TTC549 (cell line): ENCODE measurements at regions not wholly inside any gene's neighbourhood (a gene's known extent, or its start where the extent isn't known, plus 50 kb on each side); places are given as distances from the start of the nearest gene placed in this dataset.
"Not testable (repeated sequence)": the region's sequence is repeated elsewhere in the genome, so short reads cannot be mapped to it uniquely, and the experiment has no call there.

Source experiments
- FAIRE-seq: peaks from 2 replicates; lab custom pipeline; 2012; peaks lifted over from hg19 to GRCh38; lab: Jason Lieb, UNC

DNA sequence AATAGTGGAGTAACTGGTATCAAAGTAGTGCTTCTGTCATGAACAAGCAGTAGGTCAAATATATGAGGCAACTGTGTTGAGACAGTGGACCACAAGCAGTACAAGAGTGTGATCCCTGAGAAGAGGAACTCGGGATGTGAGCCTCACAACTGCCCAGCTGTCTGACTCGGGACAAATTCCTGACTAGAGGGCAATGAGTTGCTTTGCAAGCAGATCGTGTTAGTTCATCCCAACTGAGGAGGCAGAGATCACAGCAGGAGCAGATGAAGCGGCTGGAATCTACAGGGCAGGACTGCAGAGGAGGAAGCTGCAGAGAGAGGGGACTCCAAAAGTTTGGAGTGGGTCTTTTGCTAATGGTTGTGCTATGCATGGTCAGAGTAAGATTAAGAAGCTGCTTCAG is 741.1 kb downstream of the DIAPH3 start:
- FAIRE-seq: no peak

DNA sequence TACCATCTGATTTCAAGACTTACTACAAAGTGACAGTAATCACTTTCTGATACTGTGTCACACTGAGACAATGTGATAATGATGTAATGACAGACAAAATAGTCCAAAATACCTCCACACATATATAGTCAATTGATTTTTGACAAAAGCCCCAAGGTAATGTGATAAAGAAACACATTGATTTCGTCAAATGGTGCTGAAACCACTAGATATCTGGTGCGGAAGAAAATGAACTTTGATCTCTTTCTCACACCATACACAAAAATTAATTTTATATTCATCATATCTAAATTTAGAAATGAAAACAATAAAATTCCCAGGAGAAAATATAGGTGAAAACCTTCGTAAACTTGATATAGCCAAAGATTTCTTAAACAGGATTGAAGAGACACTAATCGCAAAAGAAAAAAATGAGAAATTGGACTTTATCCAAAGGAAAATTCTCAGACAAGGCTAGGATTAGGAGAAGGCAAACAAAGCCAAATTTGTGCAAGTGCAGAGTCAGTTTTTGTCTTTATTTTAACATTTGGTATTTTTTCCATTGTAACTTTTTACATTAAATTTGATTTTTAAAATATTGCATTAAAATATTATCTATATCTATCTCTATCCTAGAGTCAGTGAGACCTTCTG is 739.9 kb downstream of the DIAPH3 start:
- FAIRE-seq: no peak

DNA sequence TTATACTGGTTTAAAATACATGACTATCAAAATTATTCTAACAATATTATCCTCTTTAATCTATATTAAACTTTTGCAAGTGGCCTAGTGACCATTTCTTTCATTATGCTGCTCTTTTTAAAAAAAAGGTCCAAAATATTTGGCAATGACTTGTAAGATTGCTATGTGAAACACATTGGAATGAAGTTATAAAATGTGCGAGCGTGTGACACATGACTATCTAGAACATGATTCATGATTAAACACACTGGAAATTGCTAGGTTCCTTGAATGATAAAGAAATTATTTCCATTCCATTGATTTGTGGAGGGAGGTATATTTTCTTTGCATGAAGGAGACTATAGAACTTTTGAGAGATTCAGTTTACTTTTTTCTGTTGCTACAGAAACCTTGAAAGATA is 739.1 kb downstream of the DIAPH3 start:
- FAIRE-seq: no peak

- no peak for FAIRE-seq
Observed at GRCh38 chr13:59425211-59425741, 738.5 kb downstream of the DIAPH3 start.

DNA sequence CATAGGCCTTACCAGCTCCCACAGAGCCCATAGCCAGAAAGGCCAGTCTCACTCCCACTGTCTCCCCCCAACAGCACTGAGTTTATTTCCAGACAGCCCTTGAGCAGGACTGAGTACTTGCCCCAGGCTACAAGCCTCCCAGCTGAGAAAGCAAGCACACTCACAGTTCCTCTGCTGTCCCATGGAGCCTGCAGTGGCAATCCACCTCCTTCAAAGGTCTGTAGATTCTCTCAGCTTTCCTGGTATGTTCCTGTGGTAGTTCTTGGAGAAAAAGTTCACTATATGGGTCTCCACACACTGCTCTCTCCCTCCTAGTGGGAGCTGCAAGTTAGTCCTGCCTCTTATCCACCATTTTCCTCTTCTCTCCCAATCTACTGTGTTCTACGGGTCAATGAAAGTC is 728.7 kb downstream of the DIAPH3 start:
- no peak for FAIRE-seq

DNA sequence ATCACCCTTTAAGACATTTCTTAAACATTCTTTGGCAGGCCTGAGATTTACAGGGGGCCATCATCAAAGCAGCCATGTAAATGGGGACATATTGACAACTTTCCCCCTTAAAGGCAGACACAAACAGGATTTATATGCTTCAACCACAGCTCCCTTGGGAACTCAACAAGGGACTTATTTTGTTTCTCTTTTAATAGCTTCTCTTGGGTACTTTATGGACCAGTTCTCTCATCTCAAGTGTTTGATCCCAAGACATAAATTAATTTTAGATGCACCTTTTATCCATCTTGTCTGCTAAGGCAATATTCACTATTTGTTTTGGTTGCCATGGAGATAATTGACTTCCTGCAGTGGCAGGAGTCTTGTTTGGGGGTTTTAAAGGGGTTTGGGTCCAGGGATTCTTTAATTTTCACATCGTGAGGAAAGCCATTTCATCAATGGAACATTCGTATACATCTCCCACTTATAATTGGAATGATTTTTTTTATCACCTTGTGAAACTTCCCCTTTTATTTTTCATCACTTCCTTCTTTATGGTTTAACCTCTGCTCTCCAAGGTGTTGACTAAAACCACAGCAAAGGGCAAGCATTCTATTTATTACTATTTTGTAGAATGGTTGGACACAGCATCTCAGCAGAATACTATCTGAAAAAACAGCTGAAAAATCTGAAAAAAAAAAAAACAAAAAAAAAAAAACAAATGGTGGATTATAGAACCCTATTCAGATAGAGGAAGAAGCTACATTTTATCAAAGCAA is 726.0 kb downstream of the DIAPH3 start:
- no peak for FAIRE-seq

- FAIRE-seq: no peak
Observed at GRCh38 chr13:59439776-59440428, 723.8 kb downstream of the DIAPH3 start.

DNA sequence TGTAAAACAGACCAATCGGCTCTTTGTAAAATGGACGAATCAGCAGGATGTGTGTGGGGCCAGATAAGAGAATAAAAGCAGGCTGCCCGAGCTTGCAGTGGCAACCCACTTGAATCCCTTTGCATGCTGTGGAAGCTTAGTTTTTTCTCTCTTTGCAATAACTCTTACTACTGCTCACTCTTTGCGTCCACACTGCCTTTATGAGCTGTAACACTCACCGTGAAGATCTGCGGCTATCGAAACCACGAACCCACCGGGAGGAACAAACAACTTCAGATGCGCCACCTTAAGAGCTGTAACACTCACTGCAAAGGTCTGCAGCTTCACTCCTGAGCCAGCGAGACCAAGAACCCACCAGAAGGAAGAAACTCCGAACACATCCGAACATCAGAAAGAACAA is 722.7 kb downstream of the DIAPH3 start:
- FAIRE-seq: not testable (repeated sequence)

DNA sequence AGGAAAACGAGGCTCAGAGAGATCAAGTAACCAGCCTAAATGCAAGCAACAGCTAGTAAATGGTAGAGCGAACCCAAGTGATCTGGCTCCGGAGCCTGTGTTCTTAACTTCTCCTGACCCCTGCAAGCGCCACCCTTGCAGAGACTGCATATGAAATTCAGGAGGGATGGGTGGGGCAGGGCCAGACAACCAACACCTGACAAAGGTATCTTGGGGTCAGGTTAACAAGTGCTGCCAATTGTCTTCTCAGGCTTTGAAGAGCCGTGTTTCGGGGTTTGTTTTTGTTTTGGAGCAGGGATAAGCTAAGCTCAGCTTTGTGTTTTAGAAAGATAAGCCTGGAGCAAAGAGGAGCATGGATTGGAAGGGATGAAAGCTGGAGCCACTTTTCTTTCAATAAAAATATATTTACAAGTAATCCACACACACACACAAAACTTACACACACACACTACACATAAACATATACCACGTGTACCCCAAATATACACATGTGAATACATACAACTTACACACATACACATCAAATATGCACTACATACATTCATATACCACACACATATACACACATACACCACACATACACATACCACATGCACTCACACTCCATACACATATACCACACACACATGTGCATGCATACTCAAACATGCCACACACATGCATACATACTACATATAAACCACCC is 722.0 kb downstream of the DIAPH3 start:
- no peak for FAIRE-seq

GRCh38 chr13:59442461-59442860 is 721.3 kb downstream of the DIAPH3 start:
- no peak for FAIRE-seq

- FAIRE-seq: no peak
Observed at GRCh38 chr13:59442944-59443486, 720.7 kb downstream of the DIAPH3 start.

DNA sequence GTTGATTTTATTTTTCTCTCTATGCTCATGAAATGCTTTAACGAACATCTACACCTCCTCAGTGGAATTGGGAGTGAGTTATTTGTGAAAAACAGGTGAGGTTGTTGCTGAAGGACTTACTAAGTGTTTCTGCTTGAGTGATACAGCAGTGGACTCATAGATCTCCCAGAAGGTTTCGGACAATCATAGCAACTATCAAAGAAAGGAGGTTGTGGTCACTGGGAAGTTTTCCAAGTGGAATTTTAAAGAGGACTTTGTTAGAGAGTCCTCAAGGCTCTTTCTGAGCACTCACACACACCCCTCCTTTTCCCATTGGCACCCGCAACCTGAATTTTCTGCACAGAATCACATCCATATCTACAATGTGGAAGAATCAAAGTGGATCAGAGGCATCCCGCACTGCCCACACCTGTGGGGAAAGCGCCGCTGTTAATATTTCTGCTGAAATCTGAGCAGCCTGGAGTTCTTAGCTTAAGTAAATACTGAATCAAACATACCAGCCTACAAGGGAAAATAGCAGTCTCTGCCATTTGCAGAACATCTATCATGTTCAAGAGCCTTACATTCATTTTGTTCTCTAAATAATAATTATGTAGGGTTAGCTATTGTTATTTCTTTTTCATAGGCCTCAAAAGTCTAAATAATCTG is 719.4 kb downstream of the DIAPH3 start:
- FAIRE-seq: no peak

DNA sequence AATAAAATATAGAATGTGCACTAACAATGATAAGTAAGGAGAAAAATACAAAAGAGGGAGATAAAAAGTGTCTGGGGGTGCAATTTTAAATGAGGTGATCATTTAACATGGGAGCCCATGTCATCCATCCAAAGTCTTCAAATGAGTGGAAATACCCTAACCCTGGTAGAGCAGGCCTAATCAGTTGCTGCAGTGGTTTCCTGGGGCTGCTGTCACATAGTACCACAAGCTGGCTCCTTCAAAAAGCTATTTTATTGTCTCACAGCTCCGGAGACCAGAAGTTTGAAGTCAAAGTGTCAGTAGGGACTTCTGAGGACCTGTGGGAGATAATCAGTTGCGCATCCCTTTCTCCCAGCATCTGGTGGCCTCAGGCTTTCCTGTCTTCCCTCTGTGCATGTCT is 717.9 kb downstream of the DIAPH3 start:
- no peak for FAIRE-seq

GRCh38 chr13:59446391-59446790 is 717.3 kb downstream of the DIAPH3 start:
- FAIRE-seq: no peak

GRCh38 chr13:59447031-59447430 is 716.7 kb downstream of the DIAPH3 start:
- peak; percentile 89 for FAIRE-seq

DNA sequence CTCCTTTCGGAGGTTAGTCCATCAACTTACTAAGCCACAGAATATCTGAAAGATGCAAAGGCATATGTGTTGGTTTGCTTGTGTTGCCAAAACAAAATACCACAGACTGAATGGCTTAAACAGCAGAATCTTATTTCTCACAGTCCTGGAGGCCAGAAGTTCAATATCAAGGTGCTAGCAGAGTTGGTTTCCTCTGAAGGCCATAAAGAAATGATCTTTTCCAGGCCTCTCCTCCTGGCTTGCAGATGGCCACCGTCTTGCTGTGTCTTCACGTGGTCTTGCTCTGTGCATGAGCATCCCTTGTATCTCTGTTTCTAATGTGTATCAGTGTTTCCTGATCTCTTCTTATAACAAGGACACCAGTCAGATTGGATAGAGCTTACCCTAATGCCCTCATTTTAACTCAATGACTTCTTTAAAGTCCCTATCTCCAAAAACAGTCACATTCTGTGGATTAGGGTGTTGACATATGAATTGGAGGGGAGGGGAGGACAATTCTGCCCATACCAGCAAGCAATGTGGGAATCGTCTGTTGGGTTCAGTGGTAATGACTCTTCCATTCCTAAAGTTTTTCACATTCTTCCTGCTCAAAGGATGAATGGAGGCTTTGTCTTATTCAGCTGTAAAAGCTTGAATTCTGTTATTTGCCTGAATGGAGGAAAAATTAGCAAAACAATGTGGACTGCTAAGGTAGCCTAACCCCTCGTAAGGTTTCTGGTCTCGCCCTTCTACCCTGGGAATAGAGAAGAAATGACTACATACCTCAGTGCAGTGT is 715.7 kb downstream of the DIAPH3 start:
- peak; percentile 91 for FAIRE-seq

DNA sequence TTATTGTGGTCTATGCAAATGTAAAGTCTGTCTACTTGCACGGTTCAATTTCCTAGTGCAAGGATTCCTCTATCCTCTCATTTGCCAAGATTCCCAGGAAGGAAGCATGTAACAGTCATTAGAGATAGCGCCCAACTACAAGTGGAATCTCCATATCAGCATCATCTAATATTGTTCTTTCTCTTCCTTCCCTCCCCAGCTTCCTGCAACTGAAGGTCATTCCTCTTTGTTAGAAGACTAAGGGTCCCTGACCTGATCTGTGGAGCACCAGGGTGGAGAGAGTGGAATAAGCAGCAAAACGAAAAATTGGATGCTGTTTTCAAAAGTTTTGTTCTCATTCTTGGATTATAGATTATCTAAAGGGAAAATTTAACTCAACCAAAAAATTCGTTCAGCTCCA is 714.0 kb downstream of the DIAPH3 start:
- FAIRE-seq: no peak

DNA sequence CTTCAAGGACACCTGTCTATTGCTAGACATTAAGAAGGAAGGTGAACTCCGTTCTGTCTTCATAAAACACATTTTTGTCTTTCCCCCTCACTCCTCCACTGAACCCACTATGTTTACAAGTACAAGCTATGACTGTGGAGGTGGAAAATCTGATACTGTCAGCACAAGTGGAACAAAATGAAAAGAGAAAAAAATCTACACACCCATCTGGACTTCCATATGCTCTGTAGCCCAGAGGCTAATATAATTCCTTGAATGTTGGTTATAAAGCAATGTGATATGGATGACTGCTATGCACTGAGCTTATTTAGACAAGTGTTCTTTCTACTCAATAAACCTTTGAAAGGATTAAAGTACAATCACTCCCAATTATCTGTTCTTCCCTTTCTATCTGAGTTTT is 713.5 kb downstream of the DIAPH3 start:
- no peak for FAIRE-seq

- FAIRE-seq: no peak
Observed at GRCh38 chr13:59451236-59451635, 712.5 kb downstream of the DIAPH3 start.

DNA sequence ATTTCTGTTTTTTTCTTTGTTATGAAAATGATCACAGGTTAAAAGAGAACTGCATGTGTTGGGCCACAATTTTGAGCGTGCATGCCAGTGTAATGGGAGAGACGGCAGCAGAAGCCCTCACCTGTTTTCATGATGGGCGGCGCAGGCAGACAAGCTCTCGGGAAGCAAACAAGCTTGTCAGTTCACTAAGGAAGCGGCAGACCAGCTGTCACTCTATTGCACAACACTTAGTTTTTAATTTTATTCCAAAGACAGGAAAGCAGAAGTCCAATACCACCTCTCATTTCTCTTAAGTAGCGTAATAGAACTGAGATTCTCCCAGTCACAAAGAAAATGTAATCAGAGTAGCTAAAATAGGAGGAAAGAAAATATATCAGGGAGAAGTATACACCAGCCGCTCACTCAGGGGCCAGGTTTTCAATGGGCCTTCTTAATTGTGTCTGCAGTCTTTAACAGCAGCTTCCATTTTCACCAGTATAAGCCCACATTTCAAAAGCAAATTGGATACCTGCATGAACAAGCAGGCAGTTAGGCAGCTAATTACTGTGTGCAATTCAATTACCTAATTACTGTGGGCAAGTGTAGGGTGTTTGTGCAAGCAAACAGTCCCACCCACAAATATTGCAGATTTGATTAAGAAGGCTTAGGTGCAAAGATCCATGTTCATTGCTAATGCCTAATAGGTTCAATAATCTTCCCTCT is 711.4 kb downstream of the DIAPH3 start:
- FAIRE-seq: no peak
